Esophagus squamous epithelium (tissue), 4 donors: ENCODE measurements at regions not wholly inside any gene's neighbourhood (a gene's known extent, or its start where the extent isn't known, plus 50 kb on each side); places are given as distances from the start of the nearest gene placed in this dataset.

Source experiments
- CTCF ChIP-seq, 6 experiments: fragments of 450-650 bp in 4 of 6; fragments of 200-600 bp in 2 of 6; sonication (generic) in 2 of 6; IDR thresholded peaks; one replicate each; pipeline ENCODE4 v1.5.1; 2016 to 2019; ENCODE audit warnings: antibody characterized with exemption in 6 of 6, mild to moderate bottlenecking in 4 of 6, moderate library complexity in 4 of 6
- POLR2A ChIP-seq, 4 donors: fragments of 450-650 bp; IDR thresholded peaks; one replicate each; pipeline ENCODE4 v1.6.1; 2017; ENCODE audit warnings: antibody characterized with exemption in 4 of 4, mild to moderate bottlenecking in 4 of 4, moderate library complexity in 3 of 4

DNA sequence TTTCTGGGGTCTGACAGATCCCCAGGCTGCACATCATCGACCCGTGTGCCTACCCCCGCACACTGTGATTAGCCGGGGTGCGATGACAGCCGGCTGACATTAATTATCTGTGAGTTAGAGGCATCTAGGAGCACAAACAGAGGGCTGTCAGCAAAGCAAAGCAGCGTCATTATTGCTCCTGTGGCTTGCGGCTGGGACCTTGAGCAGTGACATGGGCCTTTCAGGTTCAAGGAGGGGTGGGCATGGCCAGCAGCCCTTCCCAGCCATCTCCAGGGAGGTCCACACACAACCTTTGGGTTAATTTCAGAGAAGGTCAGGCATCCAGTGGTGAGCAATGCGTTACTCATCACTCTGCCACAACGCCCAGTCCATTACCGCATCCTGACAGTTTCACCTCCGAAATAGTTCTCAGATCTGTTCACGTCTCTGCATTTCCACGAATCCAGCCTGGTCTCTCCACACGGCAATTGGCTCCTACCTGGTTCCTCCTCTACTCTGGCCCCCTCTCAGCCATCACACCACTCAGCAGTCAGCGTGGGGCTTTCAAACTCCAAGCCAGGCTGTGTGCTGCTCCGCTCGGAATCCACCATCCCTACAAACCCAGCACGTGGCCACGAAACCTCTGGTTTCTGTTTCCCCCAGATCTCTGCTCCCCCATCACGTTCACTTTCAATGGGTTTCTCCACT is 249.7 kb upstream of the C16orf82 start:
- TF ChIP-seq POLR2A (IDR thresholded peaks at IDR 0.05) (no peak), CTCF (IDR thresholded peaks at IDR 0.05) (no peak)
